A673 (cell line): ENCODE measurements at regions not wholly inside any gene's neighbourhood (a gene's known extent, or its start where the extent isn't known, plus 50 kb on each side); places are given as distances from the start of the nearest gene placed in this dataset.

Experiments
- CTCF ChIP-seq: fragments of 300-800, 200-600 bp; sonication (generic); conservative IDR thresholded peaks from 2 replicates; pipeline ENCODE4 v1.5.1; 2017; ENCODE audit warnings: low read depth, mild to moderate bottlenecking, antibody characterized with exemption, low read length, moderate library complexity, mixed read lengths
- EZH2 ChIP-seq: fragments of 200-600 bp; sonication (generic); IDR thresholded peaks from 2 replicates; pipeline ENCODE4 v1.6.1; 2017; ENCODE audit warnings: borderline replicate concordance, low read depth, mild to moderate bottlenecking, mixed read lengths, antibody characterized with exemption, low read length; ENCODE audit not compliant: poor library complexity, severe bottlenecking

GRCh38 chrX:121122332-121122731 lies 74.9 kb downstream of the GLUD2 start:
- no peak for TF ChIP-seq CTCF
- no peak for TF ChIP-seq EZH2
